IMR-90 (cell line): ENCODE measurements at regions not wholly inside any gene's neighbourhood (a gene's known extent, or its start where the extent isn't known, plus 50 kb on each side); places are given as distances from the start of the nearest gene placed in this dataset.

ENCODE experiments used
- ATAC-seq: fragments of 200-7000 bp; cut with Tn5 transposase; 2 replicates; pipeline ENCODE4 v1.9.1; 2020; ENCODE audit warnings: low read depth, mild to moderate bottlenecking, moderate library complexity
- BruUV-seq: library from RNA; stranded (reverse); fragments of 400-500 nt; replicated peaks from 2 replicates; lab custom pipeline; 2021; lab: Mats Ljungman, UMichigan
- CTCF ChIA-PET: fragments of 300-600 bp; formaldehyde crosslinking; extraction: SDS; loops from one replicate; lab custom pipeline; 2021; ENCODE audit warnings: antibody characterized with exemption; lab: Yijun Ruan, JAX
- POLR2A ChIA-PET: fragments of 300-600 bp; sonication (Branson Sonifier 250); formaldehyde crosslinking; loops from one replicate; lab custom pipeline; 2022; ENCODE audit warnings: antibody characterized with exemption; ENCODE audit not compliant: unreplicated experiment; lab: Charles Lee
- DNase-seq: peaks from one replicate; pipeline ENCODE4 v3.0.0; 2013
- H2AFZ ChIP-seq: replicated peaks from 2 replicates; pipeline ENCODE3; 2013; ENCODE audit warnings: low read length, mild to moderate bottlenecking; ENCODE audit not compliant: poor library complexity
- H2AK5ac ChIP-seq: 2 replicates; pipeline ENCODE4 v1.6.1; 2013; ENCODE audit warnings: low read depth, low read length, inconsistent platforms
- H2AK9ac ChIP-seq: replicated peaks from 2 replicates; pipeline ENCODE3; 2013; ENCODE audit warnings: mild to moderate bottlenecking, low read depth, low read length, moderate library complexity; ENCODE audit not compliant: poor library complexity
- H2BK120ac ChIP-seq: 2 replicates; pipeline ENCODE4 v1.6.1; 2013; ENCODE audit warnings: low read depth, low read length, inconsistent platforms
- H2BK15ac ChIP-seq: 3 replicates; pipeline ENCODE4 v1.6.1; 2013; ENCODE audit warnings: low read depth, low read length, inconsistent platforms
- H2BK20ac ChIP-seq: 2 replicates; pipeline ENCODE4 v1.6.1; 2013; ENCODE audit warnings: low read depth, mild to moderate bottlenecking, inconsistent platforms, low read length, moderate library complexity
- H2BK5ac ChIP-seq: 2 replicates; pipeline ENCODE4 v1.6.1; 2013; ENCODE audit warnings: mild to moderate bottlenecking, low read depth, low read length, inconsistent platforms; ENCODE audit not compliant: poor library complexity, severe bottlenecking
- H3K14ac ChIP-seq: replicated peaks from 2 replicates; pipeline ENCODE4 v1.6.1; 2013; ENCODE audit warnings: low read depth, low read length, inconsistent platforms
- H3K18ac ChIP-seq: 2 replicates; pipeline ENCODE4 v1.6.1; 2013; ENCODE audit warnings: low read depth, low read length, control low read depth
- H3K23ac ChIP-seq: 2 replicates; pipeline ENCODE4 v1.6.1; 2013; ENCODE audit warnings: low read depth, low read length, inconsistent platforms
- H3K27ac ChIP-seq: 2 replicates; pipeline ENCODE4 v1.5.1; 2013; ENCODE audit warnings: mild to moderate bottlenecking, control low read depth, low read length; ENCODE audit not compliant: insufficient read depth
- H3K27me3 ChIP-seq: 2 replicates; pipeline ENCODE4 v1.6.1; 2013; ENCODE audit warnings: low read length; ENCODE audit not compliant: control insufficient read depth, insufficient read depth
- H3K36me3 ChIP-seq: 2 replicates; pipeline ENCODE4 v1.6.1; 2013; ENCODE audit warnings: low read length, mixed read lengths; ENCODE audit not compliant: control insufficient read depth, insufficient read depth
- H3K4ac ChIP-seq: 2 replicates; pipeline ENCODE4 v1.6.1; 2013; ENCODE audit warnings: low read depth, low read length, inconsistent platforms
- H3K4me1 ChIP-seq: 2 replicates; pipeline ENCODE4 v1.6.1; 2013; ENCODE audit warnings: low read length, mixed read lengths; ENCODE audit not compliant: control insufficient read depth, insufficient read depth
- H3K4me2 ChIP-seq: 2 replicates; pipeline ENCODE4 v1.6.1; 2013; ENCODE audit warnings: low read depth, mild to moderate bottlenecking, control low read depth, low read length, moderate library complexity
- H3K4me3 ChIP-seq: 2 replicates; pipeline ENCODE4 v1.5.1; 2013; ENCODE audit warnings: low read depth, mild to moderate bottlenecking, control low read depth, low read length, moderate library complexity; ENCODE audit not compliant: insufficient read depth
- H3K56ac ChIP-seq: 2 replicates; pipeline ENCODE4 v1.6.1; 2013; ENCODE audit warnings: low read length, inconsistent platforms; ENCODE audit not compliant: insufficient read depth; ENCODE audit errors: extremely low read depth
- H3K79me1 ChIP-seq, 2 experiments: 2 replicates each; pipeline ENCODE4 v1.6.1; 2013; ENCODE audit warnings: low read length in 2 of 2, inconsistent platforms in 1 of 2, low read depth in 1 of 2
- H3K9ac ChIP-seq: 2 replicates; pipeline ENCODE4 v1.6.1; 2013; ENCODE audit warnings: low read depth, low read length, control low read depth
- H3K9me1 ChIP-seq: 2 replicates; pipeline ENCODE4 v1.6.1; 2013; ENCODE audit warnings: low read length, inconsistent platforms; ENCODE audit not compliant: insufficient read depth
- H3K9me3 ChIP-seq: 2 replicates; pipeline ENCODE4 v1.6.1; 2013; ENCODE audit warnings: low read length; ENCODE audit not compliant: control insufficient read depth, insufficient read depth
- H4K20me1 ChIP-seq: 2 replicates; pipeline ENCODE4 v1.6.1; 2013; ENCODE audit warnings: low read length, inconsistent platforms; ENCODE audit not compliant: insufficient read depth
- H4K5ac ChIP-seq: 2 replicates; pipeline ENCODE4 v1.6.1; 2013; ENCODE audit warnings: mild to moderate bottlenecking, low read depth, low read length, control low read depth
- H4K8ac ChIP-seq, 2 experiments: 2 replicates each; pipeline ENCODE4 v1.6.1; 2013; ENCODE audit warnings: low read depth in 2 of 2, low read length in 2 of 2, control low read depth in 1 of 2, inconsistent platforms in 1 of 2
- H4K91ac ChIP-seq: 2 replicates; pipeline ENCODE4 v1.6.1; 2013; ENCODE audit warnings: low read depth, low read length, inconsistent platforms; ENCODE audit not compliant: insufficient read depth
- MAFK ChIP-seq: IDR thresholded peaks from 2 replicates; pipeline ENCODE4 v1.6.1; 2012; ENCODE audit warnings: low read depth, low read length, improper control_type of control experiment
- NFE2L2 ChIP-seq: fragments of 150-350 bp; IDR thresholded peaks from 2 replicates; pipeline ENCODE4 v1.6.1; 2016; ENCODE audit warnings: low read depth, mild to moderate bottlenecking, low read length
- POLR2A ChIP-seq: IDR thresholded peaks from 2 replicates; pipeline ENCODE4 v1.6.1; 2012; ENCODE audit warnings: mild to moderate bottlenecking, low read depth, low read length
- WGBS, 2 experiments: methylation state at CpG; one replicate each; pipeline versions ENCODE4 v1.1.5 to v1.1.7; 2013; ENCODE audit warnings: missing lambda C conversion rate in 2 of 2; ENCODE audit not compliant: insufficient read length in 1 of 2; ENCODE audit errors: extremely low coverage in 2 of 2; 5-methylcytosine and 5-hydroxymethylcytosine counted together
- dilution Hi-C: fragments of 300-500 bp; cut with HindIII; formaldehyde crosslinking; loops from one replicate; pipeline ENCODE4 v1.14.3; 2018; ENCODE audit warnings: low sequenced_read_pairs; ENCODE audit not compliant: unreplicated experiment
- in situ Hi-C: fragments of 300-500 bp; cut with MboI; formaldehyde crosslinking; loops from 3 replicates; pipeline ENCODE4 v1.14.3; 2019; ENCODE audit warnings: low sequenced_read_pairs, inconsistent platforms, mixed read lengths
- intact Hi-C: fragments of 100-400 bp; cut with micrococcal nuclease; formaldehyde crosslinking; loops from 2 replicates; pipeline ENCODE4 v1.10.0; 2022

DNA sequence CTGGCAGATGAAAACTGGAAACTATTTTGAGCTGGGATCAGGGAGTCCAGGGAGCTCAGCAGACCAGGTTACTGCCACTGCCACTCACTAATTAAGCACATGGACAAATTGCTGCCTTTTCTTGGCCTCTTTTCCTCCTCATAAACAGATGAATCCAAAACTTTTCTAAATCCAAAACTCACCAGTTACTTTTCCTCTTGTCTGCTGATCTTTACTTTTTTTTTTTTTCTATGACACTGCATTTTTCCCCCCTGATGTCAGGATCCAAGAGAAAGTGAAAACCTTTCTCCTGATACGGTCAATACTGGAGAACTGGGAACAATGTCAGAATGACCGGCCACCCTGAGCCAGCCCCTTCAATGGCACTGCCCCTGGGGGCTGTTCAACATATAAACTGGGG is 405.8 kb downstream of the DUSP10 start:
- peak overlapping the region; percentile 76; the same call in 1 of the 2 replicates for H4K91ac ChIP-seq
- peak overlapping the region; percentile 70 to 83 for H4K8ac ChIP-seq
- POLR2A ChIA-PET = no interaction called here
- peak overlapping the region; percentile 87; the same call in 1 of the 2 replicates for H3K14ac ChIP-seq
- peak overlapping the region; percentile 69 for H2BK5ac ChIP-seq
- peak overlapping the region; percentile 77 for H2AFZ ChIP-seq
- DNase-seq = peak; percentile 61
- peaks cover 10% of the 10 kb centered on the region for H3K9me1 ChIP-seq
- H3K23ac ChIP-seq = peak overlapping the region; percentile 91; the same call in 1 of the 2 replicates
- in situ Hi-C loops (no loop called here), dilution Hi-C loops (no loop called here), intact Hi-C loops (loop anchor here (5.0 kb wide), 1 partner anchor 101 kb away; no protein-coding TSS in a partner anchor)
- H3K36me3 ChIP-seq = no peaks in the 10 kb centered on the region
- H3K4me1 ChIP-seq = peaks cover 15% of the 10 kb centered on the region
- H4K20me1 ChIP-seq = no peaks in the 10 kb centered on the region
- peak overlapping the region; percentile 92 for H3K18ac ChIP-seq
- peak overlapping the region; percentile 26 for H2AK9ac ChIP-seq
- peak overlapping the region; percentile 86 for H4K5ac ChIP-seq
- peak overlapping the region; percentile 78 for H2BK120ac ChIP-seq
- BruUV-seq = no TSS peak
- peak overlapping the region; percentile 59 for H3K4me2 ChIP-seq
- H3K9ac ChIP-seq = peak overlapping the region; percentile 73
- peak overlapping the region; percentile 75; the same call in 1 of the 2 replicates for H3K56ac ChIP-seq
- H2BK20ac ChIP-seq = peak overlapping the region; percentile 94
- H3K4me3 ChIP-seq = no peak overlapping the region
- H2BK15ac ChIP-seq = peak overlapping the region; percentile 78; the same call in 2 of the 3 replicates
- H3K9me3 ChIP-seq = no peaks in the 10 kb centered on the region; the same call in 1 of the 2 replicates
- no CpG with 5 or more reads among the region's 2 CpGs for WGBS, 2 experiments
- H3K27me3 ChIP-seq = no peaks in the 10 kb centered on the region
- peak overlapping the region; percentile 85 for H3K27ac ChIP-seq
- CTCF ChIA-PET = interaction anchor here (0.6 to 1.6 kb wide), 5 partner anchors 41 to 317 kb away, joined by 3 to 4 read pairs (median 4); no protein-coding TSS in a partner anchor
- TF ChIP-seq NFE2L2 (peak; percentile 83), MAFK (peak; percentile 59), POLR2A (no peak)
- H3K4ac ChIP-seq = peak overlapping the region; percentile 75
- H2AK5ac ChIP-seq = peak overlapping the region; percentile 65
- H3K79me1 ChIP-seq = no peaks in the 10 kb centered on the region
- peak; percentile 8 for ATAC-seq
